ENCODE measurements at regions not wholly inside any gene's neighbourhood (a gene's known extent, or its start where the extent isn't known, plus 50 kb on each side); places are given as distances from the start of the nearest gene placed in this dataset.

DNA sequence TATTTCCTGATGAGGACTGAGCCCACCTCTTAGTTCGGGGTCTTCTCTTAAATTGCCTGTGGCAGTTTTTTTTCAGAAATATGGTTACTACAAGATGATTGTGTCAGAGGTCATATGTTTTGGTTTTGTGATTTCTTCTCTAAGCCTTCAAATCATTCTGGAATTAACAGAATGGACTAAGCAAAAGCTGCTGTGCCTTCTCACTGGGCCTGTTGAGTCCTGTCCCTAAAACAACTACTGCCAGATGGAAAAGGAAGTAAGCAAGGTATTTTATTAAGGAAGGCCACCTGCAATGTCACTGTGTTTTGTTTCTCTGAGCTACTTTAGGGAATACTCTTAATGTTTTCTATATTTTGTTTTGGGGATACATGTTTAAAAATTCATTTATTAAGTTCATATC, 470.8 kb downstream of the PCDH20 start (continued):
- TF ChIP-seq, protein P1, sequence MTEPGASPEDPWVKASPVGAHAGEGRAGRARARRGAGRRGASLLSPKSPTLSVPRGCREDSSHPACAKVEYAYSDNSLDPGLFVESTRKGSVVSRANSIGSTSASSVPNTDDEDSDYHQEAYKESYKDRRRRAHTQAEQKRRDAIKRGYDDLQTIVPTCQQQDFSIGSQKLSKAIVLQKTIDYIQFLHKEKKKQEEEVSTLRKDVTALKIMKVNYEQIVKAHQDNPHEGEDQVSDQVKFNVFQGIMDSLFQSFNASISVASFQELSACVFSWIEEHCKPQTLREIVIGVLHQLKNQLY (CRISPR knock-in tag; IDR thresholded peaks at IDR 0.05) = no peak
- TF ChIP-seq, protein P2, sequence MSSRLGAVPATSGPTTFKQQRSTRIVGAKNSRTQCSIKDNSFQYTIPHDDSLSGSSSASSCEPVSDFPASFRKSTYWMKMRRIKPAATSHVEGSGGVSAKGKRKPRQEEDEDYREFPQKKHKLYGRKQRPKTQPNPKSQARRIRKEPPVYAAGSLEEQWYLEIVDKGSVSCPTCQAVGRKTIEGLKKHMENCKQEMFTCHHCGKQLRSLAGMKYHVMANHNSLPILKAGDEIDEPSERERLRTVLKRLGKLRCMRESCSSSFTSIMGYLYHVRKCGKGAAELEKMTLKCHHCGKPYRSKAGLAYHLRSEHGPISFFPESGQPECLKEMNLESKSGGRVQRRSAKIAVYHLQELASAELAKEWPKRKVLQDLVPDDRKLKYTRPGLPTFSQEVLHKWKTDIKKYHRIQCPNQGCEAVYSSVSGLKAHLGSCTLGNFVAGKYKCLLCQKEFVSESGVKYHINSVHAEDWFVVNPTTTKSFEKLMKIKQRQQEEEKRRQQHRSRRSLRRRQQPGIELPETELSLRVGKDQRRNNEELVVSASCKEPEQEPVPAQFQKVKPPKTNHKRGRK (CRISPR knock-in tag; IDR thresholded peaks at IDR 0.05; ENCODE audit: borderline replicate concordance) = no peak

DNA sequence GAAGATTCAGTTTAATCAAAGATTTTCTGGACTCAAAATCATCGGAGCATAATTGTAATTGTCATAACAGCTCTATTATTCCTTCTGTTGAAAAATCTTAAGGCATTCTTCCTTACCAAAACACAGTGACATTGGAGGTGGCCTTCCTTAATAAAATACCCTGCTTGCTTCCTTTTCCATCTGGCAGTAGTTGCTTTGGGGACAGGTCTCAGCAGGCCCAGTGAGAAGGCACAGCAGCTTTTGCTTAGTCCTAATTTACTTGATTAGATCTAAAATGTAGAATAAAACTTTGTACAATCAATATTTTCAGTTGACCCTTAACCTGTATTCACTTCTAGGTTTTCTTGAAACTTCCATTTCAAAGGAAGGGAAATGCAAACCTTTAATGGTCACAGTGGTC, 471.6 kb downstream of the PCDH20 start:
- ATAC-seq (no peak), DNase-seq (ENCODE audit: low spot score) (no peak)
- Mint-ChIP-seq H3K27ac (no peak overlapping the region), H3K4me1 (peaks cover 12% of the 10 kb centered on the region), H3K36me3 (peaks cover 7% of the 10 kb centered on the region), H3K9me3 (peaks cover 26% of the 10 kb centered on the region), H3K4me3 (no peak overlapping the region), H3K27me3 (ENCODE audit: low read depth) (no peaks in the 10 kb centered on the region)
- no peak for TF ChIP-seq MYBL2 (CRISPR knock-in tag; IDR thresholded peaks at IDR 0.05)
- TF ChIP-seq, protein P3, sequence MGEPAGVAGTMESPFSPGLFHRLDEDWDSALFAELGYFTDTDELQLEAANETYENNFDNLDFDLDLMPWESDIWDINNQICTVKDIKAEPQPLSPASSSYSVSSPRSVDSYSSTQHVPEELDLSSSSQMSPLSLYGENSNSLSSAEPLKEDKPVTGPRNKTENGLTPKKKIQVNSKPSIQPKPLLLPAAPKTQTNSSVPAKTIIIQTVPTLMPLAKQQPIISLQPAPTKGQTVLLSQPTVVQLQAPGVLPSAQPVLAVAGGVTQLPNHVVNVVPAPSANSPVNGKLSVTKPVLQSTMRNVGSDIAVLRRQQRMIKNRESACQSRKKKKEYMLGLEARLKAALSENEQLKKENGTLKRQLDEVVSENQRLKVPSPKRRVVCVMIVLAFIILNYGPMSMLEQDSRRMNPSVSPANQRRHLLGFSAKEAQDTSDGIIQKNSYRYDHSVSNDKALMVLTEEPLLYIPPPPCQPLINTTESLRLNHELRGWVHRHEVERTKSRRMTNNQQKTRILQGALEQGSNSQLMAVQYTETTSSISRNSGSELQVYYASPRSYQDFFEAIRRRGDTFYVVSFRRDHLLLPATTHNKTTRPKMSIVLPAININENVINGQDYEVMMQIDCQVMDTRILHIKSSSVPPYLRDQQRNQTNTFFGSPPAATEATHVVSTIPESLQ (CRISPR knock-in tag; IDR thresholded peaks at IDR 0.05) = no peak
- TF ChIP-seq, protein P4, sequence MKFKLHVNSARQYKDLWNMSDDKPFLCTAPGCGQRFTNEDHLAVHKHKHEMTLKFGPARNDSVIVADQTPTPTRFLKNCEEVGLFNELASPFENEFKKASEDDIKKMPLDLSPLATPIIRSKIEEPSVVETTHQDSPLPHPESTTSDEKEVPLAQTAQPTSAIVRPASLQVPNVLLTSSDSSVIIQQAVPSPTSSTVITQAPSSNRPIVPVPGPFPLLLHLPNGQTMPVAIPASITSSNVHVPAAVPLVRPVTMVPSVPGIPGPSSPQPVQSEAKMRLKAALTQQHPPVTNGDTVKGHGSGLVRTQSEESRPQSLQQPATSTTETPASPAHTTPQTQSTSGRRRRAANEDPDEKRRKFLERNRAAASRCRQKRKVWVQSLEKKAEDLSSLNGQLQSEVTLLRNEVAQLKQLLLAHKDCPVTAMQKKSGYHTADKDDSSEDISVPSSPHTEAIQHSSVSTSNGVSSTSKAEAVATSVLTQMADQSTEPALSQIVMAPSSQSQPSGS (CRISPR knock-in tag; IDR thresholded peaks at IDR 0.05; ENCODE audit: borderline replicate concordance, low read depth) = no peak
- TF ChIP-seq, protein P5, sequence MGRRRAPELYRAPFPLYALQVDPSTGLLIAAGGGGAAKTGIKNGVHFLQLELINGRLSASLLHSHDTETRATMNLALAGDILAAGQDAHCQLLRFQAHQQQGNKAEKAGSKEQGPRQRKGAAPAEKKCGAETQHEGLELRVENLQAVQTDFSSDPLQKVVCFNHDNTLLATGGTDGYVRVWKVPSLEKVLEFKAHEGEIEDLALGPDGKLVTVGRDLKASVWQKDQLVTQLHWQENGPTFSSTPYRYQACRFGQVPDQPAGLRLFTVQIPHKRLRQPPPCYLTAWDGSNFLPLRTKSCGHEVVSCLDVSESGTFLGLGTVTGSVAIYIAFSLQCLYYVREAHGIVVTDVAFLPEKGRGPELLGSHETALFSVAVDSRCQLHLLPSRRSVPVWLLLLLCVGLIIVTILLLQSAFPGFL (CRISPR knock-in tag; IDR thresholded peaks at IDR 0.05; ENCODE audit: borderline replicate concordance) = no peak
- TF ChIP-seq, protein P6, sequence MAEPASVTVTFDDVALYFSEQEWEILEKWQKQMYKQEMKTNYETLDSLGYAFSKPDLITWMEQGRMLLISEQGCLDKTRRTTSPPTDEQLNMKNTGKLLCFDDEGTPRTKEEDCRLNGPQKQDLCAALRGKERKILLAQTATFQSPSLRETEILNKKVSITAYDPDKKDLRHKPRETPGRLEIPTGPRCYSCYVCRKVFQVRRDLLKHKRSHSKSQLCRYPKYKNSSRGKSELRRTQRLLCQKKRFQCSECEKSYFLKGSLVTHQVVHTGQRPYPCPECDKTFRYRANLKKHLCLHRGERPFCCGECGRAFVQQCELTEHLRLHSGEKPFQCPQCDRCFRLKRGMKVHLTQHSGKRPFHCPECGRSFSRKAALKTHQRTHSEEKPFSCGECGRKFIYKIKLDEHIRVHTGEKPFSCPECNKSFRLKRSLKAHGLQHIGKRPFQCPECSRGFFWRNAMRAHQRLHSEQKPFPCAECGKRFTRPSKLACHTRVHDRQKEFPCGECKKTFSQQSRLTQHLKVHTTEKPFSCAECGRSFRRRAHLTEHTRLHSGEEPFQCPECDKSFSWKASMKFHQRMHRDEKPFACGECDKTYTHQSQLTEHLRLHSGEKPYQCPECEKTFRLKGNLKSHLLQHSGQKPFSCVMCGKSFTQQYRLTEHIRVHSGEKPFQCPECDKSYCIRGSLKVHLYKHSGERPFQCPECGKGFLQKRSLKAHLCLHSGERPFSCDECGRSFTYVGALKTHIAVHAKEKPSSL (CRISPR knock-in tag; conservative IDR thresholded peaks at IDR 0.05) = no peak
- TF ChIP-seq ZNF423 (CRISPR knock-in tag; IDR thresholded peaks at IDR 0.05) = no peak
- no peak for TF ChIP-seq NFYB (CRISPR knock-in tag; conservative IDR thresholded peaks at IDR 0.05; ENCODE audit: low read depth)
- no peak for TF ChIP-seq NR2C2 (CRISPR knock-in tag; IDR thresholded peaks at IDR 0.05)
- no peak for TF ChIP-seq TP53 (CRISPR knock-in tag; IDR thresholded peaks at IDR 0.05)
- TF ChIP-seq, protein P7, sequence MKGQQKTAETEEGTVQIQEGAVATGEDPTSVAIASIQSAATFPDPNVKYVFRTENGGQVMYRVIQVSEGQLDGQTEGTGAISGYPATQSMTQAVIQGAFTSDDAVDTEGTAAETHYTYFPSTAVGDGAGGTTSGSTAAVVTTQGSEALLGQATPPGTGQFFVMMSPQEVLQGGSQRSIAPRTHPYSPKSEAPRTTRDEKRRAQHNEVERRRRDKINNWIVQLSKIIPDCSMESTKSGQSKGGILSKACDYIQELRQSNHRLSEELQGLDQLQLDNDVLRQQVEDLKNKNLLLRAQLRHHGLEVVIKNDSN (CRISPR knock-in tag; IDR thresholded peaks at IDR 0.05) = no peak
- no peak for TF ChIP-seq ZNF263 (CRISPR knock-in tag; IDR thresholded peaks at IDR 0.05; ENCODE audit: low read depth)
- TF ChIP-seq ZNF396 (CRISPR knock-in tag; IDR thresholded peaks at IDR 0.05; ENCODE audit: borderline replicate concordance) = no peak
- ChIA-PET CTCF (no interaction called here), POLR2A (no interaction called here)

Data from WTC11 (cell line).